ENCODE measurements at regions not wholly inside any gene's neighbourhood (a gene's known extent, or its start where the extent isn't known, plus 50 kb on each side); places are given as distances from the start of the nearest gene placed in this dataset.

GRCh38 chr11:33618351-33618710 is 82.3 kb downstream of the C11orf91 start:
- no peak for TF ChIP-seq CTCF (IDR thresholded peaks at IDR 0.05; ENCODE audit: control insufficient read depth, extremely low read depth, insufficient read depth)
- H3K4me3 ChIP-seq (ENCODE audit: low read depth, low read length), result no peak overlapping the region

GRCh38 chr11:33617672-33618350 is 82.8 kb downstream of the C11orf91 start:
- no peak for TF ChIP-seq CTCF (IDR thresholded peaks at IDR 0.05; ENCODE audit: control insufficient read depth, extremely low read depth, insufficient read depth)
- DNase-seq (ENCODE audit: low read depth), result no peak
- H3K4me3 ChIP-seq (ENCODE audit: low read depth, low read length), result no peak overlapping the region

More at GRCh38 chr11:33618351-33618710, 82.3 kb downstream of the C11orf91 start:
- no peak for DNase-seq (ENCODE audit: low read depth)

- no peak for DNase-seq (ENCODE audit: low read depth)
- H3K4me3 ChIP-seq (ENCODE audit: low read depth, low read length), result no peak overlapping the region
- TF ChIP-seq CTCF (IDR thresholded peaks at IDR 0.05; ENCODE audit: control insufficient read depth, extremely low read depth, insufficient read depth), result no peak
Measured at GRCh38 chr11:33616552-33616951, 84.1 kb downstream of the C11orf91 start.

GRCh38 chr11:33615751-33616150 is 84.9 kb downstream of the C11orf91 start:
- H3K4me3 ChIP-seq (ENCODE audit: low read depth, low read length), result no peak overlapping the region
- no peak for TF ChIP-seq CTCF (IDR thresholded peaks at IDR 0.05; ENCODE audit: control insufficient read depth, extremely low read depth, insufficient read depth)
- no peak for DNase-seq (ENCODE audit: low read depth)

GRCh38 chr11:33613404-33613803 is 87.2 kb downstream of the C11orf91 start:
- no peak for DNase-seq (ENCODE audit: low read depth)
- TF ChIP-seq CTCF (IDR thresholded peaks at IDR 0.05; ENCODE audit: control insufficient read depth, extremely low read depth, insufficient read depth), result no peak
- no peak overlapping the region for H3K4me3 ChIP-seq (ENCODE audit: low read depth, low read length)

- no peak for TF ChIP-seq CTCF (IDR thresholded peaks at IDR 0.05; ENCODE audit: control insufficient read depth, extremely low read depth, insufficient read depth)
- H3K4me3 ChIP-seq (ENCODE audit: low read depth, low read length), result no peak overlapping the region
- no peak for DNase-seq (ENCODE audit: low read depth)
Measured at GRCh38 chr11:33610903-33611302, 89.7 kb downstream of the C11orf91 start.

GRCh38 chr11:33608386-33608785 is 92.2 kb downstream of the C11orf91 start:
- DNase-seq (ENCODE audit: low read depth), result no peak
- H3K4me3 ChIP-seq (ENCODE audit: low read depth, low read length), result no peak overlapping the region
- TF ChIP-seq CTCF (IDR thresholded peaks at IDR 0.05; ENCODE audit: control insufficient read depth, extremely low read depth, insufficient read depth), result no peak
